ENCODE measurements at regions not wholly inside any gene's neighbourhood (a gene's known extent, or its start where the extent isn't known, plus 50 kb on each side); places are given as distances from the start of the nearest gene placed in this dataset.

DNA sequence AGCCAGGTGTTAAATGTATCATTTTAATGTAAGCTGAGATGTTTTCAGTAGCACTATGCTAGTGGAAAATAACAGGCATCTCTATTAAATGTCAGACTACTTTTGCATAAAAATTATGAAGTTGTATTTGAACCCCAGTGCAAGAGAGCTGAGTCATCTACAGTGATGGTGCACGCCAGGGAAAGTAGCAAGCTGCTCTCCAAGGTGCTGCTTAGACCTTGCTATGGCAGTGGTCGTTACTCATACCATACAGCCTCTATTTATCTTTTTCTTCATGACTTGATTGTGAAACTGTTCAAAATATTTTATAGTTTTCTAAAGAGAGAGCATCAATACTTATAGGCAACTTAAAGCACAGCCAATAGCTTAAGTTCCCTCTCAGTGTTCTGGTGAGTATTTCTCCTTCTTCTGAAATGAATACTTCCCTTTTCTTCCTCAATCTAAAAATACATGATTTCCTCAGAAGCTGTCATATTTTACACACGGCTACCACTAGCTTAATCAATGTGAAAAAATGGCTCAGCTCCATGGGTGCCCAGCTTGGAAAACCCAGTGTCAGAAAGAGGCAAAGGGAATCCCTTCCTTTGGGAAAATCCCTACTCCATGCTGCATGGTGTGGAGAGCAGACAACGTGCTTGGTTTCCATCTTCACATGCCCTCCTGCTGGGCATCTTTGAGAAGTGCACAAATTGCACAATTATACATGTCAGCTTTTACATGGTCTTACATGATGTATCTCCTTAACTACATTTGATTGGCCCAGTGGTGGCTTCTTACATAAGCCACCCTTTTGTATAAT, 105.6 kb downstream of the ELOVL4 start:
- Histone ChIP-seq H3K27ac (replicated peaks; ENCODE audit: low read length) (no peak overlapping the region), H2AK5ac (ENCODE audit: low read depth, low read length) (no peak overlapping the region), H4K91ac (ENCODE audit: low read depth, low read length, poor library complexity) (no peak overlapping the region), H2BK15ac (ENCODE audit: low read length) (no peak overlapping the region), H2BK120ac (ENCODE audit: low read depth, low read length) (no peak overlapping the region), H3K14ac (ENCODE audit: low read length) (no peak overlapping the region), H3K4me2 (ENCODE audit: insufficient read depth, low read length, poor library complexity, severe bottlenecking) (no peak overlapping the region), H3K9me3 (replicated peaks in 1 of 2; ENCODE audit: control insufficient read depth in 2 of 2, insufficient read depth in 1 of 2, low read depth in 1 of 2, low read length in 2 of 2) (peaks cover 0 to 3% of the 10 kb centered on the region in 2 donors), H2BK5ac (ENCODE audit: low read length) (no peak overlapping the region), H3K4me3 (ENCODE audit: low read length in 2 of 2) (no peak overlapping the region), H4K8ac (ENCODE audit: low read depth, low read length) (no peak overlapping the region), H3K79me1 (ENCODE audit: low read depth, low read length) (no peaks in the 10 kb centered on the region), H3K18ac (ENCODE audit: low read length) (no peak overlapping the region), H3K4ac (ENCODE audit: low read length) (no peak overlapping the region), H3K36me3 (replicated peaks in 1 of 2; ENCODE audit: control insufficient read depth in 2 of 2, insufficient read depth in 2 of 2, low read length in 2 of 2) (no peaks in the 10 kb centered on the region), H2BK12ac (ENCODE audit: low read length) (no peak overlapping the region), H3K23ac (ENCODE audit: low read depth, low read length, poor library complexity) (no peak overlapping the region), H3K9ac (ENCODE audit: low read depth, low read length, poor library complexity) (no peak overlapping the region), H2AFZ (ENCODE audit: low read length) (no peak overlapping the region), H3K4me1 (ENCODE audit: control insufficient read depth in 2 of 2, insufficient read depth in 1 of 2, low read depth in 1 of 2, low read length in 2 of 2) (no peaks in the 10 kb centered on the region), H3K27me3 (ENCODE audit: control insufficient read depth in 3 of 3, insufficient read depth in 3 of 3, low read depth in 1 of 3, low read length in 3 of 3) (no peaks in the 10 kb centered on the region)
- DNase-seq (ENCODE audit: low spot score): no peak
- no CpG with 5 or more reads among the region's 4 CpGs for WGBS, 2 donors (ENCODE audit: extremely low coverage in 2 of 2, insufficient read length in 2 of 2, insufficient replicate concordance in 1 of 2)

DNA sequence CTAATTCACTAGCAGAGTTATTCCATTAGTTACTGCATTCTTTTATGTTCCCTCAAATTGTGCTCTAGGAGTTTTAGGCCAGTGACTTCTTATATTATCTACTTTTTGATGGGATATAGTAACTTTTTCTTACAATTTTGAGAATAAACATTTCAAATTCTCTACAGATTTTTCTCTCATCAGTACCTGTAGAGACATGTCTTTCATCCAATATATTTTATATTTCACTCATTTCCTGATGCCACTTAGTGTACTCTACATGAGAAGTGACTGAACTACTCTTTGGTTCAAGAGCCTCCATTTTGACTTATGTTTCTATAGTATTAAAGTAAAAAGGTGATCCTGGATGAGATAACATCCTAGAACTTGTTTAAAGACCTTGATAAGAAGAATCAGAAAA, 108.5 kb downstream of the ELOVL4 start:
- no peak overlapping the region for H4K91ac ChIP-seq (ENCODE audit: low read depth, low read length, poor library complexity)
- H2BK120ac ChIP-seq (ENCODE audit: low read depth, low read length): no peak overlapping the region
- no peak overlapping the region for H2AK5ac ChIP-seq (ENCODE audit: low read depth, low read length)
- no peak overlapping the region for H3K4me2 ChIP-seq (ENCODE audit: insufficient read depth, low read length, poor library complexity, severe bottlenecking)
- H3K4ac ChIP-seq (ENCODE audit: low read length): no peak overlapping the region
- H2BK12ac ChIP-seq (ENCODE audit: low read length): no peak overlapping the region
- H3K36me3 ChIP-seq (replicated peaks in 1 of 2; ENCODE audit: control insufficient read depth in 2 of 2, insufficient read depth in 2 of 2, low read length in 2 of 2): no peaks in the 10 kb centered on the region
- no peak overlapping the region for H2BK5ac ChIP-seq (ENCODE audit: low read length)
- no peak overlapping the region for H2BK15ac ChIP-seq (ENCODE audit: low read length)
- no peaks in the 10 kb centered on the region for H3K79me1 ChIP-seq (ENCODE audit: low read depth, low read length)
- H3K9ac ChIP-seq (ENCODE audit: low read depth, low read length, poor library complexity): no peak overlapping the region
- H3K23ac ChIP-seq (ENCODE audit: low read depth, low read length, poor library complexity): no peak overlapping the region
- no peaks in the 10 kb centered on the region for H3K4me1 ChIP-seq (ENCODE audit: control insufficient read depth in 2 of 2, insufficient read depth in 1 of 2, low read depth in 1 of 2, low read length in 2 of 2)
- no peak overlapping the region for H3K18ac ChIP-seq (ENCODE audit: low read length)
- H3K27me3 ChIP-seq (ENCODE audit: control insufficient read depth in 3 of 3, insufficient read depth in 3 of 3, low read depth in 1 of 3, low read length in 3 of 3): no peaks in the 10 kb centered on the region
- no peak overlapping the region for H3K14ac ChIP-seq (ENCODE audit: low read length)
- no peak overlapping the region for H4K8ac ChIP-seq (ENCODE audit: low read depth, low read length)
- no peak overlapping the region for H3K4me3 ChIP-seq (ENCODE audit: low read length in 2 of 2)
- H3K9me3 ChIP-seq (replicated peaks in 1 of 2; ENCODE audit: control insufficient read depth in 2 of 2, insufficient read depth in 1 of 2, low read depth in 1 of 2, low read length in 2 of 2): peaks cover 0 to 1% of the 10 kb centered on the region in 2 donors
- no peak overlapping the region for H3K27ac ChIP-seq (replicated peaks; ENCODE audit: low read length)
- no peak for DNase-seq (ENCODE audit: low spot score)
- no peak overlapping the region for H2AFZ ChIP-seq (ENCODE audit: low read length)

DNA sequence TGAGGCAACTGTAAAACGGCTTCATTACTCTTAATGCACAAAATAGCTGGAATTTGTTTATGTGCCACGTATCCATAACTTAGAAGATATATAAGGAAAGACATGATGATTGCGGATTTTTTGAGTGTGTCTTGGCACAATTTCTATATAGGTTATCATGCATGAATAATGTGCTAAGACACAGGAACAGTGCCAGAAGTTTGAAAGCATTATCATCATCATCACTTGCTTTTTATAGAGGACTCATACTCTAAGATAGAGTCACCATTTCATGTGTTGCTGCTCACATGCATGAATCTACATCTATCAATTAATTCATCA, 113.4 kb downstream of the ELOVL4 start:
- H3K36me3 ChIP-seq (replicated peaks in 1 of 2; ENCODE audit: control insufficient read depth in 2 of 2, insufficient read depth in 2 of 2, low read length in 2 of 2): no peaks in the 10 kb centered on the region
- no CpG with 5 or more reads among the region's 3 CpGs for WGBS, 2 donors (ENCODE audit: extremely low coverage in 2 of 2, insufficient read length in 2 of 2, insufficient replicate concordance in 1 of 2)
- H3K18ac ChIP-seq (ENCODE audit: low read length): no peak overlapping the region
- H3K4ac ChIP-seq (ENCODE audit: low read length): no peak overlapping the region
- no peak overlapping the region for H3K4me2 ChIP-seq (ENCODE audit: insufficient read depth, low read length, poor library complexity, severe bottlenecking)
- no peak overlapping the region for H3K14ac ChIP-seq (ENCODE audit: low read length)
- DNase-seq (ENCODE audit: low spot score): no peak
- H3K23ac ChIP-seq (ENCODE audit: low read depth, low read length, poor library complexity): no peak overlapping the region
- H2AFZ ChIP-seq (ENCODE audit: low read length): no peak overlapping the region
- H2BK5ac ChIP-seq (ENCODE audit: low read length): no peak overlapping the region
- no peaks in the 10 kb centered on the region for H3K27me3 ChIP-seq (ENCODE audit: control insufficient read depth in 3 of 3, insufficient read depth in 3 of 3, low read depth in 1 of 3, low read length in 3 of 3)
- no peak overlapping the region for H4K91ac ChIP-seq (ENCODE audit: low read depth, low read length, poor library complexity)
- no peak overlapping the region for H3K4me3 ChIP-seq (ENCODE audit: low read length in 2 of 2)
- H3K79me1 ChIP-seq (ENCODE audit: low read depth, low read length): no peaks in the 10 kb centered on the region
- H2BK12ac ChIP-seq (ENCODE audit: low read length): no peak overlapping the region
- H3K9me3 ChIP-seq (replicated peaks in 1 of 2; ENCODE audit: control insufficient read depth in 2 of 2, insufficient read depth in 1 of 2, low read depth in 1 of 2, low read length in 2 of 2): no peaks in the 10 kb centered on the region
- no peak overlapping the region for H3K9ac ChIP-seq (ENCODE audit: low read depth, low read length, poor library complexity)
- no peaks in the 10 kb centered on the region for H3K4me1 ChIP-seq (ENCODE audit: control insufficient read depth in 2 of 2, insufficient read depth in 1 of 2, low read depth in 1 of 2, low read length in 2 of 2)
- no peak overlapping the region for H3K27ac ChIP-seq (replicated peaks; ENCODE audit: low read length)
- H2AK5ac ChIP-seq (ENCODE audit: low read depth, low read length): no peak overlapping the region
- H2BK120ac ChIP-seq (ENCODE audit: low read depth, low read length): no peak overlapping the region
- no peak overlapping the region for H2BK15ac ChIP-seq (ENCODE audit: low read length)
- no peak overlapping the region for H4K8ac ChIP-seq (ENCODE audit: low read depth, low read length)

DNA sequence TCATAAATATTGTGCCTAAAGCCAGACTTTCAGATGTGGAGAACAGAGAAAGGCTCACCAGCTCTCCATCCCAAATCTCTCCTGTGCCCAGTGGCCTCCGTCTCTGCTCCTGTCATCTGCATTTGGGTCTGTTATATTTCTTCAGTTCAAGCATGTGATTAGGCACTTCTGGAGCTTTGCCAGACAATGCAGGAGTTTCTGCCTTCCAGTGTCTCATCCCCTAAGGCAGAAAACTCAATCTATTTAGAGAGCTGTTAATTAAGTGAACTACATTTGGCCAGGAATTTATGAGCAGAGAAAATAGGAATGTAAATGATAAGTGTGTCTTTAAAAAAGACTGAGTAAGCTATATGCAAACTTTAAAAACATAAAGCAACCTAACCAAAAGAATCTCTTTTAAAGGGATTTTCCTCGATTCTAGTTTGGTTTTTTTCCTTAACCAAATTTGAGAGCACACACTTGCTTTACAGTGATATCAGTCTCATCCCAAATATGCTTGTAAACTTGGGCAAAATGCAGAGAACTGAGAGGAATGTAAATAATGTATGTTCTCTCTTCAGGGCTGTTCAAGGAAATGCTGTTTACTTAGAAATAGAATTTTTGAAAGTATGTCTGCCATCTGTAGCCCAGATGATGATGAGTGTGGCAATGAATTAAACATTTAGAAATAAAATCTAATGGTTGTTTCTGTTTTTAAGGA, 113.9 kb downstream of the ELOVL4 start:
- Histone ChIP-seq H3K23ac (ENCODE audit: low read depth, low read length, poor library complexity) (no peak overlapping the region), H2BK15ac (ENCODE audit: low read length) (no peak overlapping the region), H2AK5ac (ENCODE audit: low read depth, low read length) (no peak overlapping the region), H2AFZ (ENCODE audit: low read length) (no peak overlapping the region), H3K4ac (ENCODE audit: low read length) (no peak overlapping the region), H2BK12ac (ENCODE audit: low read length) (no peak overlapping the region), H3K9ac (ENCODE audit: low read depth, low read length, poor library complexity) (no peak overlapping the region), H2BK5ac (ENCODE audit: low read length) (no peak overlapping the region), H3K27ac (replicated peaks; ENCODE audit: low read length) (no peak overlapping the region), H3K18ac (ENCODE audit: low read length) (no peak overlapping the region), H3K9me3 (replicated peaks in 1 of 2; ENCODE audit: control insufficient read depth in 2 of 2, insufficient read depth in 1 of 2, low read depth in 1 of 2, low read length in 2 of 2) (no peaks in the 10 kb centered on the region), H3K4me2 (ENCODE audit: insufficient read depth, low read length, poor library complexity, severe bottlenecking) (no peak overlapping the region), H4K91ac (ENCODE audit: low read depth, low read length, poor library complexity) (no peak overlapping the region), H3K27me3 (ENCODE audit: control insufficient read depth in 3 of 3, insufficient read depth in 3 of 3, low read depth in 1 of 3, low read length in 3 of 3) (no peaks in the 10 kb centered on the region), H3K79me1 (ENCODE audit: low read depth, low read length) (no peaks in the 10 kb centered on the region), H3K36me3 (replicated peaks in 1 of 2; ENCODE audit: control insufficient read depth in 2 of 2, insufficient read depth in 2 of 2, low read length in 2 of 2) (no peaks in the 10 kb centered on the region), H4K8ac (ENCODE audit: low read depth, low read length) (no peak overlapping the region), H3K14ac (ENCODE audit: low read length) (no peak overlapping the region), H3K4me3 (ENCODE audit: low read length in 2 of 2) (no peak overlapping the region), H3K4me1 (ENCODE audit: control insufficient read depth in 2 of 2, insufficient read depth in 1 of 2, low read depth in 1 of 2, low read length in 2 of 2) (no peaks in the 10 kb centered on the region), H2BK120ac (ENCODE audit: low read depth, low read length) (no peak overlapping the region)
- DNase-seq (ENCODE audit: low spot score): no peak
- WGBS, 2 donors (ENCODE audit: extremely low coverage in 2 of 2, insufficient read length in 2 of 2, insufficient replicate concordance in 1 of 2): no CpG with 5 or more reads among the region's 2 CpGs
